ENCODE measurements at regions not wholly inside any gene's neighbourhood (a gene's known extent, or its start where the extent isn't known, plus 50 kb on each side); places are given as distances from the start of the nearest gene placed in this dataset.

- no peak for ATAC-seq (ENCODE audit: low read depth)
- no peaks in the 10 kb centered on the region for H3K9me3 ChIP-seq (ENCODE audit: control extremely low read depth in 1 of 3, control insufficient read depth in 2 of 3, insufficient read depth in 1 of 3, low read length in 2 of 3)
- intact Hi-C loops (cut with micrococcal nuclease) = no loop called here
- no peaks in the 10 kb centered on the region for H4K20me1 ChIP-seq (ENCODE audit: control insufficient read depth, insufficient read depth, low read length, poor library complexity, severe bottlenecking)
- ChIA-PET CTCF (no interaction called here), POLR2A (no interaction called here)
- Mint-ChIP-seq H3K27me3 (no peaks in the 10 kb centered on the region), H3K4me1 (no peaks in the 10 kb centered on the region), H3K4me3 (no peak overlapping the region), H3K9me3 (ENCODE audit: insufficient read depth) (peaks cover 3% of the 10 kb centered on the region), H3K27ac (no peak overlapping the region)
- H3K9ac ChIP-seq (ENCODE audit: low read length) = no peak overlapping the region
- H3K27me3 ChIP-seq (replicated peaks in 1 of 4; ENCODE audit: control extremely low read depth in 1 of 4, control insufficient read depth in 3 of 4, insufficient read depth in 4 of 4, low read length in 3 of 4) = no peaks in the 10 kb centered on the region
- TF ChIP-seq, protein P1, sequence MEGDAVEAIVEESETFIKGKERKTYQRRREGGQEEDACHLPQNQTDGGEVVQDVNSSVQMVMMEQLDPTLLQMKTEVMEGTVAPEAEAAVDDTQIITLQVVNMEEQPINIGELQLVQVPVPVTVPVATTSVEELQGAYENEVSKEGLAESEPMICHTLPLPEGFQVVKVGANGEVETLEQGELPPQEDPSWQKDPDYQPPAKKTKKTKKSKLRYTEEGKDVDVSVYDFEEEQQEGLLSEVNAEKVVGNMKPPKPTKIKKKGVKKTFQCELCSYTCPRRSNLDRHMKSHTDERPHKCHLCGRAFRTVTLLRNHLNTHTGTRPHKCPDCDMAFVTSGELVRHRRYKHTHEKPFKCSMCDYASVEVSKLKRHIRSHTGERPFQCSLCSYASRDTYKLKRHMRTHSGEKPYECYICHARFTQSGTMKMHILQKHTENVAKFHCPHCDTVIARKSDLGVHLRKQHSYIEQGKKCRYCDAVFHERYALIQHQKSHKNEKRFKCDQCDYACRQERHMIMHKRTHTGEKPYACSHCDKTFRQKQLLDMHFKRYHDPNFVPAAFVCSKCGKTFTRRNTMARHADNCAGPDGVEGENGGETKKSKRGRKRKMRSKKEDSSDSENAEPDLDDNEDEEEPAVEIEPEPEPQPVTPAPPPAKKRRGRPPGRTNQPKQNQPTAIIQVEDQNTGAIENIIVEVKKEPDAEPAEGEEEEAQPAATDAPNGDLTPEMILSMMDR (IDR thresholded peaks at IDR 0.05) = no peak
- no peak for TF ChIP-seq EZH2 (IDR thresholded peaks at IDR 0.05; ENCODE audit: borderline replicate concordance, insufficient read depth, low read depth, low read length, poor library complexity, severe bottlenecking)
- H3K36me3 ChIP-seq (replicated peaks in 1 of 2; ENCODE audit: control extremely low read depth in 1 of 2, control insufficient read depth in 1 of 2, extremely low read depth in 1 of 2, insufficient read depth in 2 of 2, low read length in 1 of 2) = no peaks in the 10 kb centered on the region
- H3K4me1 ChIP-seq (ENCODE audit: control insufficient read depth in 2 of 2, insufficient read depth in 2 of 2, low read length in 2 of 2) = no peaks in the 10 kb centered on the region
- no peak overlapping the region for H3K27ac ChIP-seq (ENCODE audit: low read length in 2 of 2)
- no peaks in the 10 kb centered on the region for H3K79me2 ChIP-seq (ENCODE audit: control insufficient read depth, insufficient read depth, low read length)
- no peak overlapping the region for H3K4me3 ChIP-seq (ENCODE audit: control extremely low read depth in 1 of 5, extremely low read depth in 1 of 5, insufficient read depth in 1 of 5, low read depth in 2 of 5, low read length in 4 of 5)
- H2AFZ ChIP-seq (ENCODE audit: insufficient read depth, low read depth, low read length, poor library complexity, severe bottlenecking) = no peak overlapping the region
- WGBS (ENCODE audit: insufficient coverage) = no CpG with 5 or more reads among the region's 3 CpGs
- no peak for DNase-seq
- no peak overlapping the region for H3K4me2 ChIP-seq (replicated peaks; ENCODE audit: low read depth, low read length, poor library complexity, severe bottlenecking)
Observed at GRCh38 chr5:167453246-167454030, 838.0 kb upstream of the WWC1 start.

DNA sequence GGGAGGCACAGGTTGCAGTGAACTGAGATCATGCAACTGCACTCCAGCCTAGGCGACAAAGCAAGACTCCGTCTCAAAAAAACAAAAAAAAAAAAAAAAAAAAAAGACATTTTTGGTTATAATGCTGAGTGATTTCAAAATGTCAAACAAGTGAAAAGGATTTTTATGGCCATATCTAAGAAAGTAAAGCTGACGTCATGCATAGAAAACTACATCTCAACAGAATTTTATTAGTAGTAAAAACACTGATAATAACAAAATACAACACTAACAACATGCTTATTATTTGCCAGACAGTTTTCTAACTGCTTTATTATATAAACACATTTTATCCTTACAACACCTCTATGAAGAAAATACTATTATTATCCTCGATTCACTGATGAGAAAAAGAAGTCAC is 833.0 kb upstream of the WWC1 start:
- POLR2A ChIA-PET = no interaction called here
- no CpG with 5 or more reads among the region's 4 CpGs for WGBS (ENCODE audit: insufficient coverage)

More for the DNA sequence above, 833.0 kb upstream of the WWC1 start:
- H3K4me1 ChIP-seq (ENCODE audit: control insufficient read depth in 2 of 2, insufficient read depth in 2 of 2, low read length in 2 of 2) = no peaks in the 10 kb centered on the region
- H4K20me1 ChIP-seq (ENCODE audit: control insufficient read depth, insufficient read depth, low read length, poor library complexity, severe bottlenecking) = no peaks in the 10 kb centered on the region
- H3K27ac ChIP-seq (ENCODE audit: low read length in 2 of 2) = no peak overlapping the region
- H3K9me3 Mint-ChIP-seq (ENCODE audit: insufficient read depth) = peaks cover 8% of the 10 kb centered on the region
- no peaks in the 10 kb centered on the region for H3K4me1 Mint-ChIP-seq
- H3K27me3 ChIP-seq (replicated peaks in 1 of 4; ENCODE audit: control extremely low read depth in 1 of 4, control insufficient read depth in 3 of 4, insufficient read depth in 4 of 4, low read length in 3 of 4) = no peaks in the 10 kb centered on the region
- no peak overlapping the region for H3K4me2 ChIP-seq (replicated peaks; ENCODE audit: low read depth, low read length, poor library complexity, severe bottlenecking)
- H3K4me3 Mint-ChIP-seq = no peak overlapping the region
- CTCF ChIA-PET = interaction anchor here (0.7 kb wide), 1 partner anchor 259 kb away, joined by 3 read pairs; no protein-coding TSS in a partner anchor
- no peak overlapping the region for H3K9ac ChIP-seq (ENCODE audit: low read length)
- no peak for TF ChIP-seq EZH2 (IDR thresholded peaks at IDR 0.05; ENCODE audit: borderline replicate concordance, insufficient read depth, low read depth, low read length, poor library complexity, severe bottlenecking)
- TF ChIP-seq, protein P1 (IDR thresholded peaks at IDR 0.05) = no peak
- H3K36me3 ChIP-seq (replicated peaks in 1 of 2; ENCODE audit: control extremely low read depth in 1 of 2, control insufficient read depth in 1 of 2, extremely low read depth in 1 of 2, insufficient read depth in 2 of 2, low read length in 1 of 2) = no peaks in the 10 kb centered on the region
- intact Hi-C loops (cut with micrococcal nuclease) = no loop called here
- no peaks in the 10 kb centered on the region for H3K79me2 ChIP-seq (ENCODE audit: control insufficient read depth, insufficient read depth, low read length)
- no peak overlapping the region for H3K4me3 ChIP-seq (ENCODE audit: control extremely low read depth in 1 of 5, extremely low read depth in 1 of 5, insufficient read depth in 1 of 5, low read depth in 2 of 5, low read length in 4 of 5)
- H3K9me3 ChIP-seq (ENCODE audit: control extremely low read depth in 1 of 3, control insufficient read depth in 2 of 3, insufficient read depth in 1 of 3, low read length in 2 of 3) = peaks cover 0 to 8% (median 0%) of the 10 kb centered on the region in 3 donors
- H2AFZ ChIP-seq (ENCODE audit: insufficient read depth, low read depth, low read length, poor library complexity, severe bottlenecking) = no peak overlapping the region
- H3K27me3 Mint-ChIP-seq = no peaks in the 10 kb centered on the region
- no peak overlapping the region for H3K27ac Mint-ChIP-seq
- no peak for DNase-seq
- no peak for ATAC-seq (ENCODE audit: low read depth)
